GM19468 (cell line): ENCODE measurements at regions not wholly inside any gene's neighbourhood (a gene's known extent, or its start where the extent isn't known, plus 50 kb on each side); places are given as distances from the start of the nearest gene placed in this dataset.

Source experiments
- ATAC-seq: cut with Tn5 transposase; IDR thresholded peaks from one replicate; pipeline ENCODE4 v1.9.1; 2021; ENCODE audit warnings: mild to moderate bottlenecking, moderate library complexity, moderate number of reproducible peaks; ENCODE audit not compliant: unreplicated experiment; ENCODE audit errors: extremely low read depth

GRCh38 chr1:63269571-63269970 lies 52.8 kb upstream of the FOXD3 start:
- ATAC-seq: no peak
